Stimulated activated naive B cell treated with anti-CD40 and anti-IgM and Interleukin-4, amounts not matched to agents 10 μg/mL and 1 μg/mL and 100 μg/mL, for 72 hours (primary cell): ENCODE measurements at regions not wholly inside any gene's neighbourhood (a gene's known extent, or its start where the extent isn't known, plus 50 kb on each side); places are given as distances from the start of the nearest gene placed in this dataset.

Source experiments
- ATAC-seq, 2 donors: fragments of 150-1000 bp; cut with Tn5 transposase; replicated peaks; 2 replicates each; pipeline ENCODE4 v1.10.0; 2021; ENCODE audit warnings: moderate library complexity in 1 of 2
- DNase-seq: peaks from one replicate; pipeline ENCODE4 v3.0.0; 2021
- H3K27ac Mint-ChIP-seq: one replicate; pipeline ENCODE4 v1.8.0; 2022; ENCODE audit warnings: mild to moderate bottlenecking, mixed read lengths
- H3K27me3 Mint-ChIP-seq, 2 donors: one replicate each; pipeline ENCODE4 v1.8.0; 2022; ENCODE audit warnings: mixed read lengths in 2 of 2
- H3K36me3 Mint-ChIP-seq, 2 donors: one replicate each; pipeline ENCODE4 v1.8.0; 2022; ENCODE audit warnings: mixed read lengths in 2 of 2, mild to moderate bottlenecking in 1 of 2
- H3K4me1 Mint-ChIP-seq, 2 donors: one replicate each; pipeline ENCODE4 v1.8.0; 2022; ENCODE audit warnings: mixed read lengths in 2 of 2, mild to moderate bottlenecking in 1 of 2
- H3K4me3 Mint-ChIP-seq, 2 donors: one replicate each; pipeline ENCODE4 v1.8.0; 2022; ENCODE audit warnings: mild to moderate bottlenecking in 2 of 2, mixed read lengths in 2 of 2, moderate library complexity in 1 of 2
- H3K9me3 Mint-ChIP-seq, 2 donors: one replicate each; pipeline ENCODE4 v1.8.0; 2022; ENCODE audit warnings: mixed read lengths in 2 of 2, mild to moderate bottlenecking in 1 of 2

GRCh38 chr12:97292588-97292987 lies 170.0 kb upstream of the RMST start:
- Mint-ChIP-seq H3K9me3 (peaks cover 5 to 6% of the 10 kb centered on the region in 2 donors), H3K27me3 (peaks cover 0 to 2% of the 10 kb centered on the region in 2 donors), H3K27ac (no peak overlapping the region), H3K36me3 (peaks cover 0 to 4% of the 10 kb centered on the region in 2 donors), H3K4me3 (no peak overlapping the region), H3K4me1 (peaks cover 24% of the 10 kb centered on the region in 2 donors)
- DNase-seq, result no peak
- ATAC-seq, result peak; percentile 91 to 94

- Mint-ChIP-seq H3K4me3 (no peak overlapping the region), H3K4me1 (peaks cover 24% of the 10 kb centered on the region in 2 donors), H3K36me3 (peaks cover 0 to 4% of the 10 kb centered on the region in 2 donors), H3K27me3 (peaks cover 3 to 4% of the 10 kb centered on the region in 2 donors), H3K9me3 (peaks cover 5 to 8% of the 10 kb centered on the region in 2 donors), H3K27ac (no peak overlapping the region)
- ATAC-seq (no peak), DNase-seq (no peak)
Observed at GRCh38 chr12:97293541-97293940, 169.1 kb upstream of the RMST start.

GRCh38 chr12:97299847-97300246 lies 162.8 kb upstream of the RMST start:
- ATAC-seq (no peak), DNase-seq (no peak)
- no peak overlapping the region for H3K4me3 Mint-ChIP-seq
- peaks cover 30 to 35% of the 10 kb centered on the region in 2 donors for H3K27me3 Mint-ChIP-seq
- peaks cover 4 to 7% of the 10 kb centered on the region in 2 donors for H3K9me3 Mint-ChIP-seq
- no peaks in the 10 kb centered on the region for H3K4me1 Mint-ChIP-seq
- H3K36me3 Mint-ChIP-seq, result peaks cover 0 to 4% of the 10 kb centered on the region in 2 donors
- H3K27ac Mint-ChIP-seq, result no peak overlapping the region

GRCh38 chr12:97300431-97300830 lies 162.2 kb upstream of the RMST start:
- Mint-ChIP-seq H3K36me3 (peaks cover 0 to under 1% of the 10 kb centered on the region in 2 donors), H3K27ac (no peak overlapping the region), H3K4me3 (no peak overlapping the region), H3K4me1 (no peaks in the 10 kb centered on the region), H3K9me3 (peaks cover under 1 to 4% of the 10 kb centered on the region in 2 donors), H3K27me3 (peaks cover 30 to 35% of the 10 kb centered on the region in 2 donors)
- ATAC-seq (no peak), DNase-seq (no peak)

GRCh38 chr12:97300891-97301290 lies 161.7 kb upstream of the RMST start:
- peaks cover 0 to 4% of the 10 kb centered on the region in 2 donors for H3K9me3 Mint-ChIP-seq
- no peak for DNase-seq
- no peaks in the 10 kb centered on the region for H3K36me3 Mint-ChIP-seq
- peaks cover 30 to 35% of the 10 kb centered on the region in 2 donors for H3K27me3 Mint-ChIP-seq
- no peak overlapping the region for H3K27ac Mint-ChIP-seq
- peaks cover 0 to 2% of the 10 kb centered on the region in 2 donors for H3K4me1 Mint-ChIP-seq
- ATAC-seq, result no peak
- no peak overlapping the region for H3K4me3 Mint-ChIP-seq

- Mint-ChIP-seq H3K36me3 (no peaks in the 10 kb centered on the region), H3K4me3 (no peak overlapping the region), H3K4me1 (peaks cover 2 to 9% of the 10 kb centered on the region in 2 donors), H3K27me3 (peaks cover 30 to 35% of the 10 kb centered on the region in 2 donors), H3K27ac (no peak overlapping the region), H3K9me3 (peaks cover 0 to 4% of the 10 kb centered on the region in 2 donors)
- ATAC-seq, result no peak
- DNase-seq, result no peak
Observed at GRCh38 chr12:97301576-97301975, 161.0 kb upstream of the RMST start.

- Mint-ChIP-seq H3K4me1 (peaks cover 5 to 24% of the 10 kb centered on the region in 2 donors), H3K9me3 (no peaks in the 10 kb centered on the region), H3K27ac (no peak overlapping the region), H3K27me3 (peaks cover 17 to 24% of the 10 kb centered on the region in 2 donors), H3K36me3 (no peaks in the 10 kb centered on the region), H3K4me3 (no peak overlapping the region)
- DNase-seq (no peak), ATAC-seq (no peak)
Observed at GRCh38 chr12:97305651-97306050, 157.0 kb upstream of the RMST start.

- H3K27ac Mint-ChIP-seq, result no peak overlapping the region
- H3K36me3 Mint-ChIP-seq, result no peaks in the 10 kb centered on the region
- H3K9me3 Mint-ChIP-seq, result no peaks in the 10 kb centered on the region
- no peak overlapping the region for H3K4me3 Mint-ChIP-seq
- peaks cover 5 to 24% of the 10 kb centered on the region in 2 donors for H3K4me1 Mint-ChIP-seq
- peaks cover 19% of the 10 kb centered on the region in 2 donors for H3K27me3 Mint-ChIP-seq
- ATAC-seq (peak; percentile 97 to 98), DNase-seq (peak; percentile 9)
Observed at GRCh38 chr12:97306147-97306546, 156.5 kb upstream of the RMST start.

- DNase-seq (no peak), ATAC-seq (peak; percentile 14 to 28)
- Mint-ChIP-seq H3K27me3 (peaks cover 19 to 23% of the 10 kb centered on the region in 2 donors), H3K27ac (no peak overlapping the region), H3K4me3 (no peak overlapping the region), H3K36me3 (no peaks in the 10 kb centered on the region), H3K4me1 (peaks cover 5 to 24% of the 10 kb centered on the region in 2 donors), H3K9me3 (no peaks in the 10 kb centered on the region)
Observed at GRCh38 chr12:97308576-97309198, 153.9 kb upstream of the RMST start.

GRCh38 chr12:97309921-97310320 lies 152.7 kb upstream of the RMST start:
- no peak for ATAC-seq
- no peak for DNase-seq
- Mint-ChIP-seq H3K4me1 (peaks cover 5 to 24% of the 10 kb centered on the region in 2 donors), H3K4me3 (no peak overlapping the region), H3K27ac (no peak overlapping the region), H3K9me3 (no peaks in the 10 kb centered on the region), H3K27me3 (peaks cover 22 to 32% of the 10 kb centered on the region in 2 donors), H3K36me3 (no peaks in the 10 kb centered on the region)

GRCh38 chr12:97312570-97313135 lies 150.0 kb upstream of the RMST start:
- Mint-ChIP-seq H3K9me3 (no peaks in the 10 kb centered on the region), H3K4me1 (peaks cover 0 to 7% of the 10 kb centered on the region in 2 donors), H3K27me3 (peaks cover 33 to 43% of the 10 kb centered on the region in 2 donors), H3K4me3 (no peak overlapping the region), H3K27ac (no peak overlapping the region), H3K36me3 (no peaks in the 10 kb centered on the region)
- no peak for ATAC-seq
- no peak for DNase-seq

- ATAC-seq (no peak), DNase-seq (no peak)
- peaks cover 0 to 1% of the 10 kb centered on the region in 2 donors for H3K4me1 Mint-ChIP-seq
- H3K36me3 Mint-ChIP-seq, result no peaks in the 10 kb centered on the region
- H3K4me3 Mint-ChIP-seq, result no peak overlapping the region
- peaks cover 33 to 43% of the 10 kb centered on the region in 2 donors for H3K27me3 Mint-ChIP-seq
- no peak overlapping the region for H3K27ac Mint-ChIP-seq
- no peaks in the 10 kb centered on the region for H3K9me3 Mint-ChIP-seq
Observed at GRCh38 chr12:97313471-97314190, 149.0 kb upstream of the RMST start.

GRCh38 chr12:97316321-97316720 lies 146.3 kb upstream of the RMST start:
- DNase-seq (no peak), ATAC-seq (no peak)
- H3K4me1 Mint-ChIP-seq, result no peaks in the 10 kb centered on the region
- peaks cover 21 to 40% of the 10 kb centered on the region in 2 donors for H3K27me3 Mint-ChIP-seq
- H3K4me3 Mint-ChIP-seq, result no peak overlapping the region
- no peak overlapping the region for H3K27ac Mint-ChIP-seq
- no peaks in the 10 kb centered on the region for H3K36me3 Mint-ChIP-seq
- no peaks in the 10 kb centered on the region for H3K9me3 Mint-ChIP-seq

GRCh38 chr12:97321621-97322020 lies 141.0 kb upstream of the RMST start:
- no peak overlapping the region for H3K27ac Mint-ChIP-seq
- H3K27me3 Mint-ChIP-seq, result peaks cover 20 to 27% of the 10 kb centered on the region in 2 donors
- no peaks in the 10 kb centered on the region for H3K9me3 Mint-ChIP-seq
- no peak overlapping the region for H3K4me3 Mint-ChIP-seq
- DNase-seq (no peak), ATAC-seq (no peak)
- no peaks in the 10 kb centered on the region for H3K36me3 Mint-ChIP-seq
- H3K4me1 Mint-ChIP-seq, result no peaks in the 10 kb centered on the region
